GM18517 (cell line): ENCODE measurements at regions not wholly inside any gene's neighbourhood (a gene's known extent, or its start where the extent isn't known, plus 50 kb on each side); places are given as distances from the start of the nearest gene placed in this dataset.

ENCODE experiments used
- ATAC-seq: cut with Tn5 transposase; IDR thresholded peaks from one replicate; pipeline ENCODE4 v1.9.1; 2021; ENCODE audit warnings: mild to moderate bottlenecking, moderate library complexity; ENCODE audit not compliant: unreplicated experiment

DNA sequence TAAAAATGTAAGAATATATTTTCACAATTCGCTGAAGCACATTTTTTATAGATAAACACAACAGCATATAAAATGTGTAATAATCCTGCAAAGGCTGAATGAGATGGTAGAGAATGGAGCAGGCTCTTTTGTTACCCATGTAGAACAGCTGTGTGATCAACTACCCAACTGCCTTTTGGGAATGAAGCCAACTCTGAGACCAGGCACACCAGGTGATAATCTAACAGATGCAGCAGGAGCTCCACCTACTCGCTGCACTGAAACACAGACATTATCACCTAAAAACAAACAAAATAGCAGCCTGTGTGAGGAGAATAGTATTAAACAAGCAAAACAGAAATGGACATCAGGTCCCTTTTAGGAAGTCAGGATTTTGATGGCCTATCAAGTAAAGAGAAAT, 183.3 kb downstream of the CCDC59 start:
- ATAC-seq, result no peak

DNA sequence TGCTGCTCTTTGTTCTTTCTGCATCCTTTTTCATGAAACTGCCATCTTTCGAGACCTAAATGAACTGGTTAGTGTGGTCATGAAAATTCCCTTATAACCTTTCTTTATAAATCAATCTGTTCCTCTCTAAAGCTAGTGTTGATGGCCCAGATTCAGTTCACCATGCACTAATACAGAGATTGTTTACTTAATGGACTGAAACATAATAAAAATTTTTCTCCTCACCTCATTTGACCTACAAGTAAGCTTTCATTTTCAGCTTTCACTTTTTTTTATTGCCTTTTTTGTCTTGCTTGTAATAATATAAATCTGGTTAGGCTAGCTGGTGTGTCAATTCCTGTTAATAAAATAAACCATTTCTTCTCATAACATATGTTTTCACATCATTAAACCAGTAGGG, 183.8 kb downstream of the CCDC59 start:
- no peak for ATAC-seq

DNA sequence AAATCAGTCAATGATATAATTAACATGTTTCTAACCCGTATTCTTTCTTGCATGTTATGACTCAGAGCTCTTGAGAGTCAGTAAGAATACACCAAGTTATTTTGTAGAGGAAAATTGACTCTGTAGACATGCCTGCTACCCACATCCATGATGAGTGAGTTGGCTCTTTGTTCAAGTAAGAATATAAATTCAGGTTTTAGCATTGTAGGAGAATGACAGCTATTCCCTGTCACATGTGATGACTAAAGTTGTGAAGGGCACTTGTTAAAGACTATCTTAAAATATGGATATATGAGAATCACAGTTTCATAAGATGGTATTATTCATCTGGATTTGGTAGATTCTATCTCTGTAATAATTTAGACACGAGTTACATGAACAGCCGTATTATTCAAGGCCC, 209.1 kb downstream of the CCDC59 start:
- no peak for ATAC-seq

DNA sequence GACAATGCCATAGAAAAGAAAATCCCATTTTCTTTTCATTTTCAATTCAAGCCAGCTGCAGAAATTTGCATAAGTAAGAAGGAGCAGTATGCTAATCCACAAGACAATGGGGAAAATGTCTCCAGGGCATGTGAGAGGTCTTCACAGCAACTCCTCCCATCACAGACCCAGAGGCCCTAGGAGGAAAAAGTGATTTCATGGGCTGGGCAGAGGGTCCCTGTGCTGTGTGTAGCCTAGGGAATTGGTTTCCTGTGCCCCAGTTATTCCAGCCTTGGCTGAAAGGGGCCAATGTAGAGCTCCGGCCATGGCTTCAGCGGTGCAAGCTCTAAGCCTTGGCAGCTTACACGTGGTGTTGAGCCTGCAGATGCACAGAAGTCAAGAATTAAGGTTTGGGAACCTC, 211.4 kb downstream of the CCDC59 start:
- no peak for ATAC-seq

DNA sequence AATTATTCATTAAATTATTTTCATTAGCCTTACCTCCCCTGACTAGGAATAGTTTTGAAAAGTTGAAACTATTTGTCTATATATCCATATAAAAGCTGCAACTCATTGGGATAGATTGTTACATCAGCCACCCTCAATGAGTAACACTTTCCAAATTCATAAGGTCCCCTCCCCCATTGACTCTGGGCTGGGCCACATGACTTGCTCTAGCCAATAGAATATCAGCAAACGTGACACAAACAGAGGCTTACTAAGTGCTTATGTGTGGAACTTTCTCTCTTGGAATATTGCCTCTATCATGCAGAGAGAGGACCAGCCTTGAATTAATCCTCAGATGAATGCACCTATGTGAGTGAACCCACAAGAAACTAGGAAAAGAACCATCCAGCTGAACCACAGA, 213.7 kb downstream of the CCDC59 start:
- ATAC-seq, result no peak

DNA sequence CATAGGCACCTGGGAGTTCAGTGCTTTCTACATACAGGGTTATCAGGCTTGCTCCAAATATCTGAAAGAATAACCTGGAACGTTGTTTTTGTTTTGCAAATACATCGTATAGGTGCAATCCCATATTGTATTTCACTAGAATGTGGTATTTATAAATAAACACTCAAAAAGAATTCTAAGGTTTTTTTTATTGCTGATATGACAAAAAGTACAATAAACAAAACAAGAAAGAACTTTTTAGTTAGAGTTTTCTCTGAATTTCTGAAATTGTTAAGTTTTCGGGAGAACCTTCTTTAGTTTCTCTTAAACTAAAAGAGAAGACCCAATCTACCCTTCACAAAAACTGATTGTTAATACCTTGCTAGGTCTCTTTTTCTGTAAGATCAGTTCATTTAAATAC, 225.8 kb downstream of the CCDC59 start:
- ATAC-seq, result no peak

DNA sequence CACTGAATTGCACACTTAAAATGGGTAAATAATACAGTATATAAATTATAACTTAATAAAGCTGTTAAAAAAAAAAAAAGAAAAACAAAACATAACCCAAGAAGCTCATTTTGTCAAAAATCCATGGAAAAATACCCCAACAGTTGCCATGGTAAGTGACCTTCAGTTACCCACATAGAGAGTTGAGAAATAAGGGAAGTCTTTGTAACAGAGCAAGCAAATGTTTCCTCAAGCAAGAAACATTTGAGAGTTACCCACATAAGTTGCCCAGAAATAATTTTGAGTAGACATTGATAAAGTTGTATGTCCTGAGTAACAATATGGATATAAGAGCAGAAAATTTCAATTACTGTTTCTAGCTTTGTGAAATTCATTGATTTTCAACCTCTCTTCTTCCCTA, 227.4 kb downstream of the CCDC59 start:
- no peak for ATAC-seq

DNA sequence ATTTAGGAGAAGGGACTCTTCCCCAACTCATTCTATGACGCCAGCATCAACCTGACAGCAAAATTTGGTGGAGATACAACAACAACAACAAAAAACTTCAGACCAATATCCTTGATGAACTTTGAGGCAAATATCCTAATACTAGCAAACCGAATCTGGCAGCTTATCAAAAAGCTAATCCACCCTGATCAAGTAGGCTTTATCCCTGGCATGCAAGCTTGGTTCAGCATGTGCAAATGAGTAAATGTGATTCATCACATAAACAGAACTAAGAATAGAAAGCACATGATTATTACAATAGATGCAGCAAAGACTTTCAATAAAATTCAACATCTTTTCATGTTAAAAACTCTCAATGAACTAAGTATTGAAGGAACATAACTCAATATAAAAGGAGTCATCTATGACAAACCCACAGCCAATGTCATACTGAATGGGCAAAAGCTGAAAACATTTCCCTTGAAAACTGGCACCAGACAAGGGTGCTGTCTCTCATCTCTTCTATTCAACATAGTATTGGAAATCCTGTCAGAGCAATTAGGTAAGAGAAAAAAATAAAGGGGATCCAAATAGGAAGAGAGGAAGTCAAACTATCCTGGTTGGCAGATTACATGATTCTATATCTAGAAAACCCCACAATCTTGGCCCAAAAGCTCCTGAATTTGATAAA, 233.3 kb downstream of the CCDC59 start:
- no peak for ATAC-seq

DNA sequence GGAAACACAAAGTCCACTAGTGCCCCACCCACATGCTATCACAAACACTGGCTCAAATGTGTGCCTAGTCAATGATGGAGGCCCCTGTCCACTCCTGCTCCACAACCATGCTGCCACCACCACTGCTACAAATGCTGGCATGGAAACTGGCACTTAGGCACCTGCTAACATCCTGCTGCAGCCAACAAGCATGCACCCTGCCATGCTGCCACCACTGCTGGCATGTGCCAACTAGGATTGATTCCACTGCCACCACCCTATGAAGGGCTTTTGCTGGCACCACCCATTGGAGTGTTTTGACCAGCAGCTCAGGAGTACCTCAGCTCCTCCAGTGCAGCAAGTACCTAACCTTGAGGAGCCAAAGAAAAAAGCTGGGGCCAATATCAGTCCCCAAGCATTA, 236.6 kb downstream of the CCDC59 start:
- ATAC-seq, result no peak

GRCh38 chr12:82120901-82121300, 237.3 kb downstream of the CCDC59 start:
- ATAC-seq, result no peak

DNA sequence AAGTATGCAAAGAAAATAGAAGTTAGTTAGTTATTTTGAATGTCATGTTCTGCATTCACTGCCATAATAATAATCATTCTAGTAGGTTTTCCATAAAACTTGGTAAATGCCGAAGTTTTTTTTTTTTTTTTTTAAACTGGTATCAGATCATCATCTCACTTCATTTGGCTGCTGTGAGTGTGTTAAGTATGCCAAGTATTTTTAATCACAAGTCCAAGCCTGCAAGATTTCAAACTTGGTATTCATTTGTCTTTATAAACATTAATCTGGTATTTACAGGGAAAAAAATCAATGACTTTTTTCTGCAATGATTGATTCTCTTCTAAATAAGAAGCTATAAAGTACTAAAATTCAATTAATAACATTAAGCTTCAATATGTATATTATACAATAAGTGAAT, 248.9 kb downstream of the CCDC59 start:
- ATAC-seq, result no peak

- ATAC-seq, result no peak
These were observed 249.6 kb downstream of the CCDC59 start for GRCh38 chr12:82108615-82109014.

DNA sequence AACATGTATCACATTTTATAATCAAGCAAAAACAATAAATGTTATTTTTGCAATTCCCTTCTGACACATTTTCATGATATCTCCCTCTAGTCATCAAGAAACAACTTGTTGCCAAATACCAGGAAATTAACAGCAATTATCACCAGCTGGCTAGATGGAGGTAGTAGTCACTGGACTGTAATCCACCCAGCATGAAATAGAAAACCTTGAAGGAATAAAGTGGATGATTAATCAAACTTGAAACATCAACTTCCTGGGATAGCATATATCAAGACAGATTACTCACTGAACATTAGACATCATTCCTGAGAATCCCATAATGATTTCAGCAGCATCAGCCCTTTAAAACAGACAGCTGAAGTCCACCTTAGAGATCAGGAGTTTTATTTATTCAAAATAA, 259.0 kb downstream of the CCDC59 start:
- ATAC-seq, result no peak

- no peak for ATAC-seq
These were observed 260.3 kb downstream of the CCDC59 start for GRCh38 chr12:82097877-82098276.

- no peak for ATAC-seq
These were observed 260.7 kb downstream of the CCDC59 start for GRCh38 chr12:82097438-82097837.

- no peak for ATAC-seq
These were observed 268.0 kb downstream of the CCDC59 start for GRCh38 chr12:82090165-82090564.

- no peak for ATAC-seq
These were observed 268.6 kb downstream of the CCDC59 start for GRCh38 chr12:82089369-82090121.

DNA sequence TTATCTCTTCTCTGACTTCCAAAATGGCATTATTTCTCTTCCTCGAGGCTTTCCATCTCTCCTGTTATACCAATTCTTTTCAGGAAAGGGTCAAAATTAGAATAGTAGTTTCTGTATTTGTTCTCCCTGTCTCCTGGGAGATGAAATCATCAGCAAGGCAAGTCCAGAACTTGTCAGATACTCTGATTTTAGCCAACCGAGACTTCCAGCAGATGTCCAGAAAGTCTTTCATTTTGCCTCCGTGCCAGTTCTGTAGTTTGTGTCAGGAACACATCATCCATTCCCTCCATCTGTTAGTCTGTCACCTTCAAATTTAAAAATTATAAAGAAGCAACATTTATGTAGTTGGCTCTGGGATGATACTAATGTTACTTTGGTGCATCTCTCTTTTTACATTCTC, 275.7 kb downstream of the CCDC59 start:
- ATAC-seq, result no peak

DNA sequence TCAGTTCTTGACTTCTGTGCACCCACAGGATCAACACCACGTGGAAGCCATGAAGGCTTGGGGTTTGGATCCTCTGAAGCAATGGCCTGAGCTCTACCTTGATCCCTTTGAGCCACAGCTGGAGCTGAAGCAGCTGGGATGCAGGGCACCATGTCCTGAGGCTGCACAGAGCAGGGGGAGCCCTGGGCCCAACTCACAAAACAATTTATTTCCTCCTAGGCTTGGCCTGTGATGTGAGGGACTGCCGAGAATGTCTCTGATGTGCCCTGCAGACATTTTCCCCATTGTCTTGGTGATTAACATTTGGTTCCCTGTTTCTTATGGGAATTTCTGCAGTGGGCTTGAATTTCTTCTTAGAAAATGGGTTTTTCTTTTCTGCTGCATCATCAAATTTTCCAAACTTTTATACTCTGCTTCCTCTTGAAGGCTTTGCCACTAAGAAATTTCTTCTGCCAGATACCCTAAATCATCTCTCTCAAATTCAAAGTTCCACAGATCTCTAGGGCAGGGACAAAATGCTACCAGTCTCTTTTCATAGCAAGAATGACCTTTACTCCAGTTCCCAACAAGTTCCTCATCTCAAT, 288.2 kb downstream of the CCDC59 start:
- ATAC-seq, result no peak

DNA sequence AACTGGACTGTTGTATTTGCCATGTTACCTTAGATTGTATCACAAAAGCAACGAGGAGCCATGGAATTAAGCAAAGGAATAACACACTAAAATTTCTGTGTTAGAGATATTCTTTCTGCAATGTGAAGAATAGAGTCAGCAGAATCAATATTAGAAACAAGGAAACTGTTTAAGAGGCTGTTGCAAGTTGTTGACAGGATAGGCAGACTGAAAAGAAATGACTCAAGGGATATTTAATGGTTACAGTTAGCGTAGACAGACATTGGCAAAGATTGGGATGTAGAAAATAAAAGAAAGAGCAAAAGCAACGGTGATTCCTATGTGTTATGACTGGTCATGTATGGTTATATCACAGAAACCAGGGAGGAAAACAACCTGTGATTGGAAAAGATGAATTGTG, 299.0 kb upstream of the PPFIA2 start:
- ATAC-seq, result no peak

- no peak for ATAC-seq
These were observed 298.6 kb upstream of the PPFIA2 start for GRCh38 chr12:82057770-82058169.

- no peak for ATAC-seq
These were observed 296.2 kb upstream of the PPFIA2 start for GRCh38 chr12:82055391-82055790.
